ENCODE measurements at regions not wholly inside any gene's neighbourhood (a gene's known extent, or its start where the extent isn't known, plus 50 kb on each side); places are given as distances from the start of the nearest gene placed in this dataset.

- Mint-ChIP-seq H3K9me3 (peaks cover 4 to 20% (median 13%) of the 10 kb centered on the region in 7 donors), H3K4me1 (no peaks in the 10 kb centered on the region), H3K27ac (no peak overlapping the region), H3K4me3 (no peak overlapping the region), H3K36me3 (no peaks in the 10 kb centered on the region), H3K27me3 (ENCODE audit: low read depth in 3 of 3) (peaks cover 2 to 8% (median 5%) of the 10 kb centered on the region in 3 donors)
- H3K36me3 ChIP-seq (replicated peaks in 1 of 2; ENCODE audit: control insufficient read depth in 1 of 2, insufficient read depth in 2 of 2, low read length in 2 of 2) = no peaks in the 10 kb centered on the region
- DNase-seq = no peak
- no peak overlapping the region for H2AFZ ChIP-seq (ENCODE audit: insufficient read depth, low read depth, low read length, poor library complexity, severe bottlenecking)
- no peak for TF ChIP-seq CTCF (IDR thresholded peaks at IDR 0.05)
- H3K27ac ChIP-seq (ENCODE audit: low read depth in 1 of 2, low read length in 2 of 2) = no peak overlapping the region
- peaks cover 5 to 24% of the 10 kb centered on the region in 2 donors for H3K9me3 ChIP-seq (replicated peaks in 1 of 2; ENCODE audit: control insufficient read depth in 1 of 2, insufficient read depth in 1 of 2, low read length in 2 of 2)
- no peak overlapping the region for H3K4me2 ChIP-seq (replicated peaks; ENCODE audit: extremely low read depth, low read length, poor library complexity, severe bottlenecking)
- 75% methylated on average over 5 of the region's 7 CpGs for WGBS (ENCODE audit: insufficient coverage)
- H3K79me2 ChIP-seq (ENCODE audit: insufficient read depth, low read length) = no peaks in the 10 kb centered on the region
- intact Hi-C loops (cut with micrococcal nuclease) = no loop called here
- no peaks in the 10 kb centered on the region for H3K27me3 ChIP-seq (ENCODE audit: control insufficient read depth in 2 of 2, insufficient read depth in 2 of 2, low read length in 2 of 2)
- no peak overlapping the region for H3K9ac ChIP-seq (ENCODE audit: insufficient read depth, low read length, poor library complexity, severe bottlenecking)
- no peak overlapping the region for H3K4me3 ChIP-seq (replicated peaks in 1 of 3; ENCODE audit: low read depth in 2 of 3, low read length in 3 of 3)
- no peaks in the 10 kb centered on the region for H3K4me1 ChIP-seq (ENCODE audit: control insufficient read depth in 1 of 2, insufficient read depth in 2 of 2, low read length in 2 of 2)
- H4K20me1 ChIP-seq (ENCODE audit: insufficient read depth, low read length) = no peaks in the 10 kb centered on the region
Measured at GRCh38 chr6:168201383-168201782, 118.2 kb downstream of the DACT2 start.

- no peak overlapping the region for H2AFZ ChIP-seq (ENCODE audit: insufficient read depth, low read depth, low read length, poor library complexity, severe bottlenecking)
- Mint-ChIP-seq H3K27me3 (ENCODE audit: low read depth in 3 of 3) (peaks cover 2 to 8% (median 5%) of the 10 kb centered on the region in 3 donors), H3K4me1 (no peaks in the 10 kb centered on the region), H3K27ac (no peak overlapping the region), H3K9me3 (peaks cover 2 to 17% (median 8%) of the 10 kb centered on the region in 7 donors), H3K36me3 (no peaks in the 10 kb centered on the region), H3K4me3 (no peak overlapping the region)
- no peak overlapping the region for H3K27ac ChIP-seq (ENCODE audit: low read depth in 1 of 2, low read length in 2 of 2)
- H4K20me1 ChIP-seq (ENCODE audit: insufficient read depth, low read length) = no peaks in the 10 kb centered on the region
- peaks cover 5 to 19% of the 10 kb centered on the region in 2 donors for H3K9me3 ChIP-seq (replicated peaks in 1 of 2; ENCODE audit: control insufficient read depth in 1 of 2, insufficient read depth in 1 of 2, low read length in 2 of 2)
- no peak for DNase-seq
- 78% methylated on average over 1 of the region's 8 CpGs for WGBS (ENCODE audit: insufficient coverage)
- intact Hi-C loops (cut with micrococcal nuclease) = no loop called here
- no peaks in the 10 kb centered on the region for H3K27me3 ChIP-seq (ENCODE audit: control insufficient read depth in 2 of 2, insufficient read depth in 2 of 2, low read length in 2 of 2)
- H3K36me3 ChIP-seq (replicated peaks in 1 of 2; ENCODE audit: control insufficient read depth in 1 of 2, insufficient read depth in 2 of 2, low read length in 2 of 2) = no peaks in the 10 kb centered on the region
- H3K4me2 ChIP-seq (replicated peaks; ENCODE audit: extremely low read depth, low read length, poor library complexity, severe bottlenecking) = no peak overlapping the region
- no peaks in the 10 kb centered on the region for H3K79me2 ChIP-seq (ENCODE audit: insufficient read depth, low read length)
- H3K9ac ChIP-seq (ENCODE audit: insufficient read depth, low read length, poor library complexity, severe bottlenecking) = no peak overlapping the region
- TF ChIP-seq CTCF (IDR thresholded peaks at IDR 0.05) = no peak
- no peaks in the 10 kb centered on the region for H3K4me1 ChIP-seq (ENCODE audit: control insufficient read depth in 1 of 2, insufficient read depth in 2 of 2, low read length in 2 of 2)
- H3K4me3 ChIP-seq (replicated peaks in 1 of 3; ENCODE audit: low read depth in 2 of 3, low read length in 3 of 3) = no peak overlapping the region
Measured at GRCh38 chr6:168200571-168201134, 118.9 kb downstream of the DACT2 start.

All from CD14-positive monocyte (primary cell).